ENCODE measurements at regions not wholly inside any gene's neighbourhood (a gene's known extent, or its start where the extent isn't known, plus 50 kb on each side); places are given as distances from the start of the nearest gene placed in this dataset.

DNA sequence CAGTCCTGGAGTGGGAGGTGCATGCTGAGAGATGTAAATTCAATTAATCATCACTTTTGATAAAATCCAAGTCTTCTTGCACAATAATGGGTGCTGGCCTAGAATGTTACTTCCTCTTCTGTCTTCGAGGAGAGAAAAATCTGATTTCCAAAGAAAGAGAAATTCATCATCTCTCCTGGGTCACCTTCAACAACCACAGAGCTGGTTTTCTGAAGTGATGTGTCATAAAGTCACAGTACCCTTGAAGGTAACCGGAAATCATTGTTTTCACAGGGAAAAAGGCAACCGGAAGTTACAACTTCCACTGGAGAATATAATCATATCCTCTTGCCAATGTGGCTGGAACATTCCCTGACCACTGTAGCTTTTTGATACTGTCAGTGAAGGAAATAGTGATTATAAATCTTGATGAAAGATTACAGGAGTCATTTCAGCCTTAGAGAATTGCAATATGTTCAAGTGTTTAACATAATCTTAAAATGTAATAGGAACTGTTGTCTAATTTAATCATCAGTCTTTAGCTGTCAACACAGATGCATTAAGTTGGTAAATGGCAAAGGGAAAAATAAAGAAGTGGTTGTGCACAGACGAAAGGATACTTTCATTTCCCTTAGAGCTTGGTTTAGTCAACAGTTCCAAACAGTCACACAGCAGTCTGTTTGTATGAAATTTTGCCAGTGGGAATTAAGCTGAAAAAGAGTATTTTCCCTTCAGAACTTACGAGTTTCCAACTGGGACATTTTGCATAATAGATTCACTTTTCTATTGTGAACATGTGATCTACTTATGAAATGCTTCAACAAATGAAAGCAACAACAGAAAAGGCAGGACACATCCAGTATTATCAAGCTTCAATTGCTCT, 106.5 kb upstream of the SLC4A7 start:
- no peak for DNase-seq (ENCODE audit: low read depth in 2 of 2)

DNA sequence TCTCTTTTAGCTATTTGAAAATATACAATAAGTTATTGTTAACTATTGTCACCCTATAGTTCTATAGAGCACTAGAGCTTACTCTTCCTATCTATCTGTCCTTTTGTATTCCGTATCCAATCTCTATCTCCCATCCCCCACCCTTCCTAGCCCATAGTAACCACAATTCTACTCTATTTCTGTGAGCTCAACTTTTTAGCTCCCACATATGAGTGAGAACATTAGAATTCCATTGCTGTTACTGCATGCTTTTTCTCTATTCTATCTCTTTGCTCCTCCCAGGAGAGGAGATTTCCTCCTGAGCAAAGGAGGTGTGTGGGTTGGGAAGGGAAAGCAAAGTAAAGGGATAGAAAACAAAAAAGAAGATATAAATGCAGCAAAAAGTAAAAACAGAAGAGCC, 105.6 kb upstream of the SLC4A7 start:
- no peak for DNase-seq (ENCODE audit: low read depth in 2 of 2)

DNA sequence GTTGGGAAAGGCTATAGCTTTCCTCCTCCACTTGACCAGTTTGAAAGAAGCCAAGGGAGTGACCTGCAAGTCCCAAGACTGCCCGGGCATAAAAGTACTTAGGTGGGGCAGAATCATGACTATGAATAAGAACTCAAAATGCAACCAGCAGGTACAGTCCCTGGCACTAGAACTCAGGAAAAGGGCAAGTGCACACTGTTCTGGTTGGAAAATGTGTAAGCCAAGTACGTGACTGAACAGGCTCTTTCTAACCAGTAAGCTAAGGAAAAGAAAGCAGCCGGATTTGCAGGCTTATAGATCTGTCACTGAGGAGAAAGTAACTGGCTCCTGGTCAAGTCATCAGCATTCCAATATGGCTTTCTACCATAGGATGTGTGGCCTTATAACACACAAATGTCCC, 101.2 kb upstream of the SLC4A7 start:
- no peak for DNase-seq (ENCODE audit: low read depth in 2 of 2)

DNA sequence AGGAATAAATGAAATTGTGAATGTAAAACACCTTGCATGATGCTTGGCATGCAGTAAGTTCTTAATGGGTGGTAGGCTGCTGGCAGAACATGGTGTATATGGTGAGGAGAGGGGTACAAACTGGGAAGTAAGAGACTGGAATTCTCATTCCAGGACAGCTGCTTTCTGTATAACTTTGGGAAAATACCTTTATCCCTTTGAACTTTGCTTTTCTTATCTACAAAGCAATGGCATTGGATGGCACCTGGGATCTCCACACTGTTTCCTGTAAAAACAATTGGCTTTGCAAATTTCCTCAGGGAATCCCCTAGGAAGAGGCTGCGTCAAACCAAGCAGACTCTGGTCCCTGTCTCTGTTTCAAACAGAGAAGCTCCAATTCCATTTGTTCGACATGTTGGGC, 100.7 kb upstream of the SLC4A7 start:
- DNase-seq (ENCODE audit: low read depth in 2 of 2) = no peak

DNA sequence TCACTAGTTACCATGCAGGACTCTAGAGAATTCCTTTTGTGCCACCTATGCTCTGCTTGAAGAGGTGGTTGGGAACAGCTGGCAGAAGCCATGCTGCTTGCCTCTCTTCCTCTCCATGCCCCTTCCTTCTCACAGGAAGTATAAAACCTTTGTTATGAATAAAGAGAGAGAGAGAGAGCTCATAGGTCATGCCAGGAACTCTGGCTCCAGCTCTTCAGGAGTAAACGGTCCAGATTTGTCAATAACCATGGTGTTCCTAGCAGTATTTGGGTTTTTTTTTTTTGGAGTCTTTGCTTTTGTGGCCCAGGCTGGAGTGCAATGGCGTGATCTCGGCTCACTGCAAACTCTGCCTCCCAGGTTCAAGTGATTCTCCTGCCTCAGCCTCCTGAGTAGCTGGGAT, 97.7 kb upstream of the SLC4A7 start:
- no peak for DNase-seq (ENCODE audit: low read depth in 2 of 2)

DNA sequence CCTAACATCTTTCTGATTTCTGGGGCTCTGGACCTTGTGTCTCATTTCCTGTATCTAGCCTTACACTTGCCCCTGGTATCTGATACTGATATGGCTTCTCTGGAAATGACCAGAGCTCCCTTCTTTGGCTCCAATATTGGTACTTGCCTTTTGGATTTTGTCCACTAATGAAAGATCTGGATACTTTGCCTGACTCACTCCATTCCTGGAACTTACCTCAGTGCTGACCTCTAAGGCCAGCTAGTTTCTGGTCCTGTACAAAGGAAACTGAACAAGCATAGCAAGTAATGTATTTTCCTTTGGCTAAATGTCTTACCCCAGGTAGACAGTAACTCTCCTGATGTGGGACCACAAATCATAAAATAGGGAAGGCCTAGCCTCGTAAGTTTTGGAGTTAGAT, 93.8 kb upstream of the SLC4A7 start:
- DNase-seq (ENCODE audit: low read depth in 2 of 2) = no peak

DNA sequence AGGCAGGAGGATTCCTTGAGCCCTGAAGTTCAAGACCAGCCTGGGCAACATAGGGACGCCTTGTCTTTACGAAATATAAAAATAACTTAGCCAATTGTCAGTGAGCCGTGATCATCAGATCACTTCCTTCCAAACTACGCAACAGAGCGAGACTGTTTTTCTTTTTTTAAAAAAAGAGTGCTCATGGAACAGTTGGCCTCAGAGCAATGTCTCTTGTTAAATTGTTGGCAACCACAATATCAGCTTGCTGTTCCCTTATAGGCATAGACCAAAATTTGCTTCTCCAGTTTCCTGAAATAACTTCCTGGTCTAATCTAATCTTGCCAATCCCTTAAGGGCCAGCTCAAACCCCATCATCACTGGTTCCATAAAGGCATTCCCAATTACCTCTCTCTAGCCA, 93.3 kb upstream of the SLC4A7 start:
- no peak for DNase-seq (ENCODE audit: low read depth in 2 of 2)

DNA sequence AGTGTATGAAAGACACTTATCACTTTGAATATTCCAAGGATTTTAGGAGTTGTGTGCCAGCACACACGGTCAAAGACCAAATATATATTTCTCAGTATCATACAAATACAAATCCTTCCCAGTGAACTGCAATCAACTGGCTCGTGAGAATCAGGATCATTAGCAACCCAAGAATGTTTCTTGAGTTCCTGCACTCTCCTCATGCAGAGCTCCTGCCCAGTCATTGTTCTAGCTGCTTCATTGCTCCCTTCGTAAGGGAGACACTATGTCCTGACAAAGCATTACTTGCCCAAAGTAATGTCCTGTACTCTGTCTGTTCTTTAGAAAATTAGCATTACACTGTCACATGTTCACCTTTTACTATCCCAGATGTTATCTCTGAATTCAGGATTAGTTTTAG, 92.0 kb upstream of the SLC4A7 start:
- DNase-seq (ENCODE audit: low read depth in 2 of 2) = no peak

DNA sequence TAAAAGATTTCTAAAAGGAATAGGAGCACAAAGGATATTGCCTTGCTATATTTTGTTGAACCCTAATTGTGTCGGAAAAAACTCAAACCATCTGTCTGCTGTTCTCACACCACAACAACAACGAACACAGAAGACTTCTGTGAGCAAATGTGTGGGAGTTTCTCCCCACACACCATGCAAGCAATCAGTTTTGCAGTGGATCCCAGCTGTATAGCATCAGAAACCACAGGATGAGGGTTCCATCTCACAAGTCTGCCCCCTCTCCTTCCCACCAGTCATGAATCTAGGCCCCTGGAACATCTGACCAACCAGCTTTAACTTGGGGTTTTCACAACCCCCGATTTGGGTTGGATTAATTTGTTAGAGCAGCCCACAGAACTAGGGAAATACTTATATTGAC, 91.3 kb upstream of the SLC4A7 start:
- DNase-seq (ENCODE audit: low read depth in 2 of 2) = no peak

DNA sequence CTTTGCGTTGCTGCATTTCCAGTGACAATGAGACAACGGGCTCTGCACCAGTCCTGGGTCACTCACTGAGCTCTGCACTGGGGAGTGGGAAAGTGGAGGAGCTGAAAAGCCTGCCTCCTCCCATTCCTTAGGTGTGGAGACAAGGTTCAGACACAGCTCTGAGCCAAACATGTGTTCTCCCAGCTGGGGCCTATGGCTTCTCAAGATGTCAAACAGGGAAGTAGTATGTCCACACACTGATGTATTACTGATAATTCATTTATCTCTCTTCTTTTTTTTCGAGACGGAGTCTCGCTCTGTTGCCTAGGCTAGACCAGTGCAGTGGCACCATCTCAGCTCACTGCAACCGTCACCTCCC, 90.2 kb upstream of the SLC4A7 start:
- DNase-seq (ENCODE audit: low read depth in 2 of 2) = no peak

DNA sequence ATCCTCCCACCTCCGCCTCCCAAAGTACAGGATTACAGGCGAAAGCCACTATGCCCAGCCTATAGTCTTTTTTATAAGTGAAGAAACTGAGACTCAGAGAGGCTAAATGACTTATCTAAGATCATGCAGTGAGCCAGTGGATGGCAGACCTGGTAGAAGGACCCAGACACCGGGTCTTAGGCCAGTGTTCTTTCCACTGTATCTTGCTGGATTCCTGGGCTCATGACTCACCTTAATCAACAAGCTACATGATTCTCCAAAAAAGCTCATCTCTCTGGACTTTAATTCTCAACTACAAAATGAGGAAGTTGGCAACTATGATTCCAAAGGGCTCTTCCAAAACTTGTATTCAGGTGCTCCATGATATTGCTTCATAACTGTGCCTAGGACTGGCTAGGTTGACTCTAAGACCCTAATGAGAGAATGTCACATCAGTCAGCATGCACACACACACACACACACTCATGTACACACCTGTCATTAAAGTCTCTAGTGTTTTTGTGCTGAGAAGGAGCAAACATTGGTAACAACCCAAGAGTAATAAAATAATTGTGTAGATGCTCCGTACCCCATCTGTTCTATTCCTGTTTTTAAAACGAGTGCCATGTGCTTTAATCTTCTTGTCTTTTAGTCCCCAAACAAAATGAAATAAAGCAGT, 89.7 kb upstream of the SLC4A7 start:
- no peak for DNase-seq (ENCODE audit: low read depth in 2 of 2)

DNA sequence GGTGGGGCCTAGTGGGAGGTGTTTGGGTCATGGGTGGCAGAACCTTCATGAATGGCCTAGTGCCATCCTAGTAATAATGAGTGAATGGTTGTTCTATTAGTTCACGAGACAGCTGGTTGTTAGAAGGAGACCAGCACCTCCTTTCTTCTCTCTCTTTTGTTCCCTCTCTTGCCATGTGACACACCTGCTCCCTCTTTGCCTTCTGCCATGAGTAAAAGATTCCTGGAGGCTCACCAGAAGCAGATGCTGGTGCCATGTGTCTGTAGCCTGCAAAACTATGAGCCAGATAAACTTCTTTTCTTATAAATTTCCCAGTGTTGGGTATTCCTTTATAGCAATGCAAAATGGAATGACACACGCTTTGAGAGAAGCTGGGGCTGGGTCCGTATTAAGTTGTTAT, 89.0 kb upstream of the SLC4A7 start:
- no peak for DNase-seq (ENCODE audit: low read depth in 2 of 2)

DNA sequence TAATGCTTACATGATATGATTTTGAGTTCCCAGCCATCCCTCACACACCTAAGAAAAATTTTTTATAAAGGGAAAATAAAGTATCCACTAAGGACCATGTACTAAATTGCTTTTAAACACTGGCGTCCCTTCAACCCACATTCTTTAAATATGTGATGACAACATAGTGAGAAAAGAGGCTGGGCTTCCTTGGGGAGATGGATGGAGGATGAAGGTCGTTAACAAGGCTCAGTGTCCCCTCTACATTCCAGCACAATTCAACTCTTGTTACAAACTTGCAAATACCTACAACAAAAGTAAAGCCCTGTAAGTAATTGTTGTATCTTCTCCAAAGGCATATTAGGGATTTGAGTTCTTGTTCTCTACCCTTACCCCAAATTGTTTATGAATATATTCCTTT, 87.2 kb upstream of the SLC4A7 start:
- no peak for DNase-seq (ENCODE audit: low read depth in 2 of 2)

DNA sequence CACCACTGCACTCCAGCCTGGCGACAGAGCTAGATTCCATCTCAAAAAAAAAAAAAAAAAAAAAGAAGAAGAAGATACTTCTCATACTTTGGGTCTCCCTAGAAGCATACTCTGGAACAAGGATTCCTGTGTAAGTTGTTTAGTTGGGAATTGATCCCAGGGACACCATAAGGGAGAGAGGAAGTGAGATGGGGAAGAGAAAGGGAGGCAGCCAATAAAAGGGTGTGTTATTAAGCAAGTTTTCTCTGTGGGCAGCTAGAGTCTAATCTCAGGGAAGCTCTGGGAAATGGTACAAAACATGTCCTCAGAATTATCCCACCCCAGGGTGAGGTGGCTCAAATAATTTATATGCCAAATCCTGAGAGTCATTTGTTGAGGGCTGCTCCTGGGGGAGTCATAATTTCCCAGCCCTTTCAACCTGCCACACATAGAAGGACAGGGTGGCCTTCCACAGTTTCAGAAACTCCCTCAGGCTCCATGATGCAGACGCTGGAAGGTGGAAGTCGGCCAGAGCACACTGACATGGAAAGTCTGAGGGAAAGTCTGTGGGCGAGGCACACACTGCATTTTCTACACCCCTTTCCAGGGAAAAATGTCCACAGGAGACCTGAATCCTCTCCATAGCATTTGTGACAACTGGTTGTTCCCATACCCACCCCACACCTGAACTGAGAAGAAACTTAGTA, 86.4 kb upstream of the SLC4A7 start:
- no peak for DNase-seq (ENCODE audit: low read depth in 2 of 2)

DNA sequence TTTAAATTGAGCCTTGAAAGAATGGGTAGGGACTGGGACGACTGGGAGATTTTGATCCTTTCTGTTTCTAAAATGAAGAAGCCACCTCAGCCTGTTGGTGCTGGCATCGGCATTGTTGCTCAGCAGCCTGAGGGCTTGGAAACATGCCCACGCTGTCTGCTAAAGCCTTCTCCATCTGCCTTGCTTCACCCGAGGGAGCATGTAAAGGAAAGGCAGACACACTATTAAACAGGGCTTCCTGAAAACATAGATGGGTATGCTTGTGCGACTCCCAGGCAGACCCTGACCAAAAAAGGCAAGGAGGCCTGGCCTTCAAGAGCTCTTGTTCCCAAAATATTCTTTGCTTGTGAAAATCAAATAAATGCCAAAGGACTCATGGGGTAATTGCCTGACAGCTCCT, 84.2 kb upstream of the SLC4A7 start:
- no peak for DNase-seq (ENCODE audit: low read depth in 2 of 2)

DNA sequence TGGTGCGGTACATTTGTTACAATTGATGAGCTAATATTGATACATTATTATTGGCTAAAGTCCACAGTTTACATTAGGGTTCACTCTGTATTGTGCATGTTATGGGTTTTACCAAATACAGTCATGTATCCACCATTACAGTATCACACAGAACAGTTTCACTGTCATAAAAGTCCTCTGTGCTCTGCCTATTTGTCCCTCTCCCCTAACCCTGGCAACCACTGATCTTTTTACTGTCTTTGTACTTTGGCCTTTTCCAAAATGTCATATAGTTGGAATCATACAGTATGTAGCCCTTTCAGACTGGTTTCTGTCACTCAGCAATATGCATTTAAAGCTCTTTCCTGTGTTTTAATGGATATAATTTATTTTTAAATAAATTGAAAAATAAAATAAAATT, 83.1 kb upstream of the SLC4A7 start:
- DNase-seq (ENCODE audit: low read depth in 2 of 2) = no peak

DNA sequence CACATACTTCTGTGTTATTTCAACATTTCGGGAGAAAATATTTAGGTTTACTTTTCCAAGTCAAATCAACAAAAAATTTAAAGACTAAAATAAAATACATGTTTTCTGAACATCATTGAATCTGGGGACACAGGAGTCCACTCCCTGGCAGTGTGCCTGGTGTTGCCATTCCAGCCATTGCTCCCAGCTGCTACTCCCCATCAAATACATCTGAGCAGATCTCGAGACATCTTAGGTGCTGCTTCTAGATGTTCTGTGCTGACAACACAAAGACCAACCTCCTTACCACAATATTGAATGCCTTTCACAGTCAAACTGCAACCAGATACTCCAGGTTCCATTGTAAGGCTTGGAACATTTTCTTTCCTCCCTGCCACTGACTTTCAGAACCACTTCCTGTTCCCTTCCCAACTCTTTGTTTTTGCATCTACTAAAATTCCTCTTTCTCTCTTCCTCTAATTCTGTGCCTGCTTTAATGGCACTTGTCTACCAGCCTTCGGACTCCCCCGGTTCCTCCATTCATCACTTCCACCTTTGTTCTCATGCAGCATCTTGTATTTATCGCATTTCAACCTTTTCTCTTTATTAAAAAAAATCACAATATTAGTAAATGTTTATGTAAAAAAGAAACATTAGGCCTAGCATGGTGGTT, 81.1 kb upstream of the SLC4A7 start:
- DNase-seq (ENCODE audit: low read depth in 2 of 2) = no peak

DNA sequence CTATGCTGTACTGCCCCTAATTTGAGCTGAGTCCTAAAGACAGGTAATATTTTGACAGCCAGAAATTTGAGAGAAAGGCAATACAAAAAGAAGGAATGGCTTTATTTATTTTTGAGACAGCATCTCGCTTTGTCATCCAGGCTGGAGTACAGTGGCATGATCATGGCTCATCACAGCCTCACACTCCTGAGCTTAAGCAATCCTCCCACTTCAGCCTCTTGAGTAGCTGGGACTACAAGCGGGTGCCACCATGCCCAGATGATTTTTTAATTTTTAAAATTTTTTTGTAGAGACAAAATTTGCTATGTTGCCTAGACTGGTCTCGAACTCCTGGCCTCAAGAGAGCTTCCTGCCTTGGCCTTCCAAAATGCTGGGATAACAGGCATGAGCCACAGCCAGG, 77.4 kb upstream of the SLC4A7 start:
- DNase-seq (ENCODE audit: low read depth in 2 of 2) = no peak

DNA sequence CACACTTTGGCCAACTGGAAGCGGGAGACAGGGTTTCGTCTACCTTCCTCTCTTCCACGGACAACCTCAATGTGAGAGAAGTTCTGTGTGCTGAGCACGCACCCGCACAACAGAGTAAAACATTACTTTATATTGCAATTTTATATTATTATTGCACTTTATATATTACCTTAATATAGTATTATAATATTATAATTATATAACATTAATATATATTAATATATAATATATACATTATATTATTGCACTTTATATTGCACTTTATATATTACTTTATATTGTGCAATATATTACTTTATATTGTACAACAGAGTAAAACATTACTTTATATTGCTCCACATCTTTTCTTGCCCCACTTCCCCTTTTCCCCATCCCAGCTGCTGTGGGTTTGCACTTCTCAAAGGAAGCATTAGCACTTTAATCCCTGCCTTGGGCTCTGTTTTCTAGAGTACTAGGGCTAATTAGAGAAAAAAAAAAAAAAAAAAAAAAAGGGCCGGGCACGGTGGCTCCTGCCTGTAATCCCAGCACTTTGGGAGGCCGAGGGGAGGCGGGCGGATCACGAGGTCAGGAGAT, 76.4 kb upstream of the SLC4A7 start:
- no peak for DNase-seq (ENCODE audit: low read depth in 2 of 2)

DNA sequence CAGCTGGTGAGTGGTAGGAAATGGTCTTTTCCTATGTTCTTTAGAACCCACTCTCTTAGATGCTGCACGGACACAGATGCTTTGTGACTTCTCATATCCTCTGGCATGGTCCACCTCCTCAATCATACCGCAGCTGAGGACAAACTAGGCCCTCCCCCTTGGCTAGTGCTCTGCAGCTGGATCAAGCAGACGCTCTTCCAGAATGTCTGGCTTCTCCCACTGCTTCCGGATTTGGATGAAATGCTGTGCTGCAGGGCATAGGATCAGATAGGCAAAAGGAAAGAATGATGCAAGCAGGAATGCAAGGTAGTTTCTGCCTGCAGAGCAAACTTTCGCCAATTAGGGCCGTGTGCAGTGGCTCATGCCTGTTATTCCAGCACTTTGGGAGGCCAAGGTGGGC, 75.7 kb upstream of the SLC4A7 start:
- peak; percentile 56 to 57 for DNase-seq (ENCODE audit: low read depth in 2 of 2)

DNA sequence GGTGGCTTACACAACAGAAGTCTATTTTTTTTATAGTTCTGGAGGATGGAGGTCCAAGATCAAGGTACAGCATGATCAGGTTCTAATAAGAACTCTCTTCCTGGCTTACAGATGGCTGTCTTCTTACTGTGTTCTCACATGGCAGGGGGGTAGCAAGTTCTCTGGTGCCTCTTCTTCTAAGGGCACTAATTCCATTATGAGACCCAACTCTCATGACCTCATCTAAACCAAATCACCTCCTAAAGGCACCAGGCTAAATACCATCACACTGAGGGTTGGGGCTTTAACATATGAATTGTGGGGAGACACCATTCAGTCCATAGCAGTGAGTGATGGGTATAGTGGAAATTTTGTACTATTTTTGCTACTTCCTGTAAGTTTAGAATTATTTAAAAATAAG, 75.2 kb upstream of the SLC4A7 start:
- DNase-seq (ENCODE audit: low read depth in 2 of 2) = no peak

DNA sequence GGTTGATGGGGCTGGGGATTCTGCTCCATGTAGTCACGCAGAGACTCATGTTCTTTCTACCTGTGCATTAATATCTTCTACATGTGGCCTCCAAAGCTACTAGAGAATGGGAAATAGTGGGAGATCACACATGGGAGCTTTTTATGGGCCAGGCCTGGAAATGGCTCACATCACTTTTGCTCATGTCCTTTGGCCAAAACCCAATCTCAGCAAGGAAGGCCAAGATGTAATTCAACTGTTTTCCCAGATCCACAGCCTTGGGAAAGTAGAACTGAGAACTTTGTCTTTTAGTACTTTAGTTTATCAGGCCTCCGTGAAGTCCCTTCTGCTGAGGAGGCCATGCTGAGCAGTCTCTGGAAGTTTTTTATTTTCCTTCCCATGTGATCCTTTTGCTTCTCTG, 73.2 kb upstream of the SLC4A7 start:
- DNase-seq (ENCODE audit: low read depth in 2 of 2) = no peak

Data from fibroblast of skin of left biceps (primary cell).